K562 (cell line): ENCODE measurements at regions not wholly inside any gene's neighbourhood (a gene's known extent, or its start where the extent isn't known, plus 50 kb on each side); places are given as distances from the start of the nearest gene placed in this dataset.

Source experiments
- CBX2 ChIP-seq: fragments of 200-600 bp; sonication (generic); IDR thresholded peaks from one replicate; pipeline ENCODE4 v1.6.1; 2012; ENCODE audit warnings: mild to moderate bottlenecking, low read length, inconsistent platforms; ENCODE audit not compliant: insufficient read depth, poor library complexity, severe bottlenecking
- CEBPB ChIP-seq: fragments of 450-650 bp; IDR thresholded peaks from 2 replicates; pipeline ENCODE4 v1.6.1; 2016; ENCODE audit warnings: missing genetic modification characterization, missing compliant biosample characterization
- CHD2 ChIP-seq: IDR thresholded peaks from 2 replicates; pipeline ENCODE4 v1.6.1; 2011; ENCODE audit warnings: low read depth, low read length
- ELK1 ChIP-seq: sonication (generic); formaldehyde crosslinking; IDR thresholded peaks from 2 replicates; pipeline ENCODE4 v1.8.1; 2022; ENCODE audit warnings: missing genetic modification reagents
- GABPA ChIP-seq: fragments of 200-800 bp; sonication (Bioruptor generic); conservative IDR thresholded peaks from 2 replicates; pipeline ENCODE4 v1.6.1; 2016; ENCODE audit warnings: low read depth, missing genetic modification characterization, missing compliant biosample characterization
- NFE2 ChIP-seq: IDR thresholded peaks from 2 replicates; pipeline ENCODE4 v1.6.1; 2014; ENCODE audit warnings: antibody characterized with exemption, low read depth
- RFX5 ChIP-seq: IDR thresholded peaks from 2 replicates; pipeline ENCODE4 v1.6.1; 2011; ENCODE audit warnings: low read depth, mild to moderate bottlenecking, improper control_type of control experiment, low read length
- SAFB ChIP-seq: fragments of 200-400 bp; formaldehyde crosslinking; IDR thresholded peaks from 2 replicates; pipeline ENCODE4 v1.6.1; 2017; ENCODE audit warnings: low read depth, low read length, borderline replicate concordance
- TSHZ1 ChIP-seq: fragments of 250-450 bp; sonication (Bioruptor Pico); IDR thresholded peaks from 2 replicates; pipeline ENCODE4 v1.4.0; 2020; ENCODE audit warnings: mild to moderate bottlenecking, moderate library complexity
- ZC3H8 ChIP-seq: fragments of 450-650 bp; IDR thresholded peaks from 2 replicates; pipeline ENCODE4 v1.6.1; 2017
- ZNF695 ChIP-seq: fragments of 450-650 bp; formaldehyde crosslinking; IDR thresholded peaks from 2 replicates; pipeline ENCODE4 v1.4.0; 2020; ENCODE audit warnings: mild to moderate bottlenecking, moderate library complexity
- TF ChIP-seq, protein P1 (sequence below), 3 experiments: IDR thresholded peaks in 2 of 3; conservative IDR thresholded peaks in 1 of 3; 2 replicates each; pipeline ENCODE4 v1.5.1; 2011 to 2012; ENCODE audit warnings: low read length in 3 of 3, mild to moderate bottlenecking in 3 of 3, control low read depth in 2 of 3, improper control_type of control experiment in 1 of 3, inconsistent platforms in 1 of 3, low read depth in 1 of 3, mixed read lengths in 1 of 3, moderate library complexity in 1 of 3; ENCODE audit not compliant: insufficient read depth in 2 of 3
- TF ChIP-seq, protein P2 (sequence below): fragments of 450-650 bp; formaldehyde crosslinking; IDR thresholded peaks from 2 replicates; pipeline ENCODE4 v1.4.0; 2022; ENCODE audit warnings: mild to moderate bottlenecking, moderate library complexity
- TF ChIP-seq, protein P3 (sequence below): sonication (generic); formaldehyde crosslinking; IDR thresholded peaks from 2 replicates; pipeline ENCODE4 v1.8.1; 2023; ENCODE audit warnings: mild to moderate bottlenecking, missing genetic modification reagents

DNA sequence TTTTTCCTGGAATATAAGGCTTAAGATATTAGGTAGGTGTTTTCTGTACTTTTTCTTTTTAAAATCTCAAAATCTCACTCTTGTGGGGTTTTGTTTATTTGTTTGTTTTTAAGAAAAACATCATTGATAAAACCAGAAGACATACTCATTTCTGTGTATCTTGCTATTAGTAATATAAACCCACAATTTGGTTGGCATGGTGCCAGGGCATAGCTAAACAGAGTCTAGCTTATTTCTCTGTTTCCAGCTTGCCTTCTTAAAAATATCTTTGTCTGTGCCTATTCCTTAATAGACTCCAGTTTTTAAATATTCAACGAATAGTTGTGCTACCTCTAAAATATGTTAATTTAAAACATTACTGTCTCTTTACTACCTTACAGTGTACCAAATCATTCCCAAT lies 1121.9 kb upstream of the PCDH20 start:
- TF ChIP-seq ZNF695 (CRISPR knock-in tag) (no peak), GABPA (tag) (no peak), RFX5 (no peak), ELK1 (CRISPR knock-in tag) (no peak), CEBPB (tag) (no peak), SAFB (no peak), CHD2 (no peak), CBX2 (no peak), NFE2 (no peak), ZC3H8 (no peak), TSHZ1 (CRISPR knock-in tag) (no peak)
- TF ChIP-seq, protein P1, sequence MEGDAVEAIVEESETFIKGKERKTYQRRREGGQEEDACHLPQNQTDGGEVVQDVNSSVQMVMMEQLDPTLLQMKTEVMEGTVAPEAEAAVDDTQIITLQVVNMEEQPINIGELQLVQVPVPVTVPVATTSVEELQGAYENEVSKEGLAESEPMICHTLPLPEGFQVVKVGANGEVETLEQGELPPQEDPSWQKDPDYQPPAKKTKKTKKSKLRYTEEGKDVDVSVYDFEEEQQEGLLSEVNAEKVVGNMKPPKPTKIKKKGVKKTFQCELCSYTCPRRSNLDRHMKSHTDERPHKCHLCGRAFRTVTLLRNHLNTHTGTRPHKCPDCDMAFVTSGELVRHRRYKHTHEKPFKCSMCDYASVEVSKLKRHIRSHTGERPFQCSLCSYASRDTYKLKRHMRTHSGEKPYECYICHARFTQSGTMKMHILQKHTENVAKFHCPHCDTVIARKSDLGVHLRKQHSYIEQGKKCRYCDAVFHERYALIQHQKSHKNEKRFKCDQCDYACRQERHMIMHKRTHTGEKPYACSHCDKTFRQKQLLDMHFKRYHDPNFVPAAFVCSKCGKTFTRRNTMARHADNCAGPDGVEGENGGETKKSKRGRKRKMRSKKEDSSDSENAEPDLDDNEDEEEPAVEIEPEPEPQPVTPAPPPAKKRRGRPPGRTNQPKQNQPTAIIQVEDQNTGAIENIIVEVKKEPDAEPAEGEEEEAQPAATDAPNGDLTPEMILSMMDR (IDR thresholded peaks at IDR 0.05 in 2 of 3, conservative IDR thresholded peaks at IDR 0.05 in 1 of 3; ENCODE audit: insufficient read depth in 2 of 3, low read depth in 1 of 3, low read length in 3 of 3), result no peak
- TF ChIP-seq, protein P2, sequence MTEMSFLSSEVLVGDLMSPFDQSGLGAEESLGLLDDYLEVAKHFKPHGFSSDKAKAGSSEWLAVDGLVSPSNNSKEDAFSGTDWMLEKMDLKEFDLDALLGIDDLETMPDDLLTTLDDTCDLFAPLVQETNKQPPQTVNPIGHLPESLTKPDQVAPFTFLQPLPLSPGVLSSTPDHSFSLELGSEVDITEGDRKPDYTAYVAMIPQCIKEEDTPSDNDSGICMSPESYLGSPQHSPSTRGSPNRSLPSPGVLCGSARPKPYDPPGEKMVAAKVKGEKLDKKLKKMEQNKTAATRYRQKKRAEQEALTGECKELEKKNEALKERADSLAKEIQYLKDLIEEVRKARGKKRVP (CRISPR knock-in tag), result no peak
- TF ChIP-seq, protein P3, sequence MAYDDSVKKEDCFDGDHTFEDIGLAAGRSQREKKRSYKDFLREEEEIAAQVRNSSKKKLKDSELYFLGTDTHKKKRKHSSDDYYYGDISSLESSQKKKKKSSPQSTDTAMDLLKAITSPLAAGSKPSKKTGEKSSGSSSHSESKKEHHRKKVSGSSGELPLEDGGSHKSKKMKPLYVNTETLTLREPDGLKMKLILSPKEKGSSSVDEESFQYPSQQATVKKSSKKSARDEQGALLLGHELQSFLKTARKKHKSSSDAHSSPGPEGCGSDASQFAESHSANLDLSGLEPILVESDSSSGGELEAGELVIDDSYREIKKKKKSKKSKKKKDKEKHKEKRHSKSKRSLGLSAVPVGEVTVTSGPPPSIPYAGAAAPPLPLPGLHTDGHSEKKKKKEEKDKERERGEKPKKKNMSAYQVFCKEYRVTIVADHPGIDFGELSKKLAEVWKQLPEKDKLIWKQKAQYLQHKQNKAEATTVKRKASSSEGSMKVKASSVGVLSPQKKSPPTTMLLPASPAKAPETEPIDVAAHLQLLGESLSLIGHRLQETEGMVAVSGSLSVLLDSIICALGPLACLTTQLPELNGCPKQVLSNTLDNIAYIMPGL (CRISPR knock-in tag), result no peak
